ENCODE measurements at regions not wholly inside any gene's neighbourhood (a gene's known extent, or its start where the extent isn't known, plus 50 kb on each side); places are given as distances from the start of the nearest gene placed in this dataset.
"Not testable (repeated sequence)": the region's sequence is repeated elsewhere in the genome, so short reads cannot be mapped to it uniquely, and the experiment has no call there.

GRCh38 chr6:15825332-15825930, 162.6 kb upstream of the DTNBP1 start:
- no peak for DNase-seq

GRCh38 chr6:15824811-15825210, 162.0 kb upstream of the DTNBP1 start:
- no peak for DNase-seq

GRCh38 chr6:15823838-15824414, 161.1 kb upstream of the DTNBP1 start:
- DNase-seq, result no peak

GRCh38 chr6:15822835-15823234, 160.0 kb upstream of the DTNBP1 start:
- DNase-seq, result no peak

GRCh38 chr6:15819841-15820240, 157.0 kb upstream of the DTNBP1 start:
- DNase-seq, result no peak

- no peak for DNase-seq
These were observed 156.4 kb upstream of the DTNBP1 start for GRCh38 chr6:15819226-15819625.

GRCh38 chr6:15818491-15818890, 155.7 kb upstream of the DTNBP1 start:
- DNase-seq, result no peak

- no peak for DNase-seq
These were observed 155.2 kb upstream of the DTNBP1 start for GRCh38 chr6:15818044-15818443.

GRCh38 chr6:15817100-15817499, 154.3 kb upstream of the DTNBP1 start:
- no peak for DNase-seq

GRCh38 chr6:15816661-15817060, 153.8 kb upstream of the DTNBP1 start:
- DNase-seq, result no peak

- not testable (repeated sequence) for DNase-seq
These were observed 150.9 kb upstream of the DTNBP1 start for GRCh38 chr6:15813698-15814097.

- no peak for DNase-seq
These were observed 148.3 kb upstream of the DTNBP1 start for GRCh38 chr6:15811107-15811506.

- DNase-seq, result no peak
These were observed 147.8 kb upstream of the DTNBP1 start for GRCh38 chr6:15810618-15811017.

GRCh38 chr6:15809367-15809766, 146.5 kb upstream of the DTNBP1 start:
- DNase-seq, result no peak

- DNase-seq, result no peak
These were observed 141.6 kb upstream of the DTNBP1 start for GRCh38 chr6:15804164-15805154.

- DNase-seq, result no peak
These were observed 139.6 kb upstream of the DTNBP1 start for GRCh38 chr6:15802466-15802865.

GRCh38 chr6:15801912-15802311, 139.1 kb upstream of the DTNBP1 start:
- DNase-seq, result no peak

- no peak for DNase-seq
These were observed 138.2 kb upstream of the DTNBP1 start for GRCh38 chr6:15800841-15801617.

GRCh38 chr6:15798533-15799255, 135.9 kb upstream of the DTNBP1 start:
- no peak for DNase-seq

- DNase-seq, result no peak
These were observed 134.0 kb upstream of the DTNBP1 start for GRCh38 chr6:15796844-15797243.

- DNase-seq, result no peak
These were observed 133.4 kb upstream of the DTNBP1 start for GRCh38 chr6:15796130-15796771.

- no peak for DNase-seq
These were observed 131.0 kb upstream of the DTNBP1 start for GRCh38 chr6:15793826-15794225.

All from SW 1271 (cell line).